Stimulated activated CD4-positive, alpha-beta T cell treated with anti-CD3 and anti-CD28 coated beads, TNF-alpha, amount 100 ng/mL, for 4 hours (primary cell): ENCODE measurements at regions not wholly inside any gene's neighbourhood (a gene's known extent, or its start where the extent isn't known, plus 50 kb on each side); places are given as distances from the start of the nearest gene placed in this dataset.
"Not testable (repeated sequence)": the region's sequence is repeated elsewhere in the genome, so short reads cannot be mapped to it uniquely, and the experiment has no call there.

Experiments
- DNase-seq, 3 experiments: peaks; one replicate each; pipeline ENCODE4 v3.0.0-alpha.2; 2020; ENCODE audit warnings: low read depth in 3 of 3

DNA sequence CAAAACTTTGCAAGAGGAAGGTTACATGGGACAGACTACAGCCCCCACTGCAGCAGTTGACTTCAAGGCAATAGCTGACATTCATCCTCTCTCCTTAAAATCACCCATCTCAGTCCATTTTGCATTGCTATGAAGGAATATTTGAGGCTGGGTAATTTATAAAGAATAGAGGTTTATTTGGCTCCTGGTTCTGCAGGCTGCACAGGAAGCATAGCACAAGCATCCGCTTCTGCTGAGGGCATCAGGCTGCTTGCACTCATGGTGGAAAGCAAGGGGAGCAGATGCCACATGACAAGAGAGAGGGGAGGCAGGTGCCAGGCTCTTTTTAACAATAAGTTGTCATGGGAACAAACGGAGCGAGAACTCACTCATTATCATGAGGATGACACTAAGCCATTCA lies 646.0 kb downstream of the ZEB2 start:
- no peak for DNase-seq

DNA sequence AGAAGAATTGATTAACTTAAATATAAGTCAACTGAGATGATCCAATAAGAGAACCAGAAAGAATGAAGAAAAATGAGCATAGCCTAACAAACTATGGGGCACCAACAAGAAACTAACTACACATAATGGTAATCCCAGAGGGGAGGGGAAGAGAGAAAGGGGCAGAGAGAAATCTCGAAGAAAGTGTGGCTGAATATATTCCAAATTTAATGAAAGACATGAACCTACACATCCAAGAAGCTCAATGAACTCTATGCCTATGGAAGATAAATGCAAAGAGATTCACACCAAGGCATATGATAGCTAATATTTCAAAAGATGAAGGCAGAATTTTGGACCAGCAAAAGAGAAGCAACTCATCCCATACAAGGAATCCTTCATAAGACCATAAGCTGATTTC lies 649.2 kb downstream of the ZEB2 start:
- no peak for DNase-seq

DNA sequence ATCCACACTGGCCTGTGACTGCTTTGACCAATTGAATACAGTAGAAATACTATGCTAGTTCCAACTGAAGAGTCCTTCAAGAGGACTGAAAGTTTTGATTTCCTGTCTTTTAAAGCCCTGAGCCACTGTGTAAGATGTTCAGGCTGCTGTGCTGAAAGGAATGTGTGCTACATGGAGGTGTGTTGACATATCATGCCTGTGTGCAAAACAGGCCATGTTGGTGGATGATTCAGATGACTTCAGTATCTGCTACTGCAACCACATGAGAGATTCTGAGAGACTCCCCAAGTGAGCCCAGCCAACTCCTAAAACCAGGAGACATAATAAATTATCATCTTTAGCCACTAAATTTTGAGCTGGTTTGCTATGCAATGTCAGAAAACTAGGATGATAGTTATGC lies 662.9 kb downstream of the ZEB2 start:
- no peak for DNase-seq

GRCh38 chr2:143852759-143853158 lies 667.2 kb downstream of the ZEB2 start:
- DNase-seq, result no peak

DNA sequence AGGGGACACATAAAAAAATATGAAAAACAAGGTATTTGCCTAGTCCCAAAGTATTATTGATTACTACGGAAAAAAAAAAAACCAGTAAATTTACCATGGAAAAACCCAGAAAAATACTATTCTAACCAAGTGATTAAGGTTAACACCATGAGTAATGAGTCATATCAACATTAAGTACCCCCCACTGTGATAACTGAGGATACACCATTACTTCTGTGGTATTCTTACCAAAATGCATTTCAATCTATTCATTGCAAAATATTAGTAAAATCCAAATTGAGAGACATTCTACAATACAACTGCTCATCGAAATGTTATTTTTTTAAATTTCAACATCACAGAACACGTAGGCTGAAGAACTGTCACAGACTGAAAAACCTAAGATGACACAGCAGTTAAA lies 669.8 kb downstream of the ZEB2 start:
- no peak for DNase-seq

DNA sequence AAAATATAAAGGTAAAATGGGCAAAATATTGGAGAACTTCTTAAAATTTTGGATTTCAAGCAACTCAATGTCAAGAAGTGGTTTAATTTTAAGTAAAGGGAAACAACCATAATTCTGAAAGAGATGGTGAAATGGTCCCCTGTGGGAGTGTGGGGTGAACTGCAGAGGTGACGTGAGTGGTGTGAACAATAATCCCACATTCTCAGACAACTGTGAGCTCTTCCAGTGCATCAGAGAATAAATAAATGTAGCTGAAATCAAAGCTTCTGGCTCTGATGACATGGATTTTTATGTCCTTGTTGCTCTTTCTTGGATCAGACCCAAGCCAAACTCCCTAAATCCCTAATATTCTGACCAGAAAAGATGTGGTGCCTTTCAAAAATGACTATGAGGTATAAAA lies 672.7 kb downstream of the ZEB2 start:
- no peak for DNase-seq

- no peak for DNase-seq
These were observed 674.9 kb downstream of the ZEB2 start for GRCh38 chr2:143844986-143845385.

GRCh38 chr2:143843686-143844085 lies 676.2 kb downstream of the ZEB2 start:
- no peak for DNase-seq

DNA sequence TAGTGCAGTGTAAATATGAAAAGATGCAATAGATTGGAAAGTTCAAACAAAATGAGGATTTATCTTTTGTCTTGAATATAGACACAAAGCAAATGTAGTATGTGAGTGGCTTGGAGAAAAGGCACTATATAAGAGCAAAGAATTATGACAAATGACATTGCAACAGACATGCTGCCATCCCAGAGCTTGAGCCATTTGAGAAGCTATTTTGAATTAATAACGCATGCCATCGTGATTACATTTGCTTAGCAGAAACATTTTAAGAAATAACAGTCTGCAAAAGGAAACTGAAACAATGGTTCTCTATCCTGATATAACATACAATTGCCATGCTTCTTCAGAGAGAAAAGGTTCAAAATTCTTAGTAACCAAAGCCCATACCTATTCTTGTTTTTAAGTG lies 677.1 kb downstream of the ZEB2 start:
- no peak for DNase-seq

GRCh38 chr2:143841935-143842334 lies 678.0 kb downstream of the ZEB2 start:
- DNase-seq, result no peak

- DNase-seq, result no peak
These were observed 679.3 kb downstream of the ZEB2 start for GRCh38 chr2:143840601-143841000.

DNA sequence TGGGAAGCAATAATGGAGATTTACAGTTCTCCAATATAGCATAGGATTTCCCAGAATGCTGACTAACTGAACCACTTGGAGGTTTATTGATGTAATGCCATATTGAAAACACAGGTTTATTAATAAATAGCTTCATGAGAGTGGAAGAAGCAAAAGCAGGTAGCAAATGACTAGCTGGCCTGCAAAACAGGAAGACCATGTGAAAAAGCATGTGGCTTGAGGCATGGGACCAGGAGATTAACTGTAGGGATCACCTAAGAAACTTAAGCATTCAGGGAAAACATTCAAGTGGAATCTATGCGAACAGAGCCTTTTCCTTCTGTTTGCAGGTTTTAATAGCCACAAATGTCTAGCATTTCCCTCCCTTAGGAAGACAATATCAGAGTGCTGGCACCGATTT lies 679.7 kb downstream of the ZEB2 start:
- DNase-seq, result no peak

DNA sequence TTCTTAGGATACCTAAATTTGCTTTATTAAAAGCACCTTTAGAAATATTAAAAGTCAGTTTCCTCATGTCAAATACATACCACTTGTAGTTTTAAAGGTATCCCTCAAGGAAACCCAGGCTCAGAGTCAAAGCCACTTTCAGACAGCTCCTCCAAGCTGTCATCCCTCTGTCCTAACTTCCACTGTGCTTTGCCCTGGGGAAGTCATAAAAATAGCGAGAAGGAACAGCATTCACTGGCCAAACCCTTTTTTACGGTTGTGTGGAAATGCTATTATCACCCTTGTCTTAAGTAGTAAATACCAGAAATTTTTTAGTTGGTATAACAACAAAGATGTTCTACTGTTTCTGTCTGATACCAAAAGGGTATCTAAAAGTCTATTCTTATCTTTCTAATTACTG lies 680.5 kb downstream of the ZEB2 start:
- DNase-seq, result no peak

DNA sequence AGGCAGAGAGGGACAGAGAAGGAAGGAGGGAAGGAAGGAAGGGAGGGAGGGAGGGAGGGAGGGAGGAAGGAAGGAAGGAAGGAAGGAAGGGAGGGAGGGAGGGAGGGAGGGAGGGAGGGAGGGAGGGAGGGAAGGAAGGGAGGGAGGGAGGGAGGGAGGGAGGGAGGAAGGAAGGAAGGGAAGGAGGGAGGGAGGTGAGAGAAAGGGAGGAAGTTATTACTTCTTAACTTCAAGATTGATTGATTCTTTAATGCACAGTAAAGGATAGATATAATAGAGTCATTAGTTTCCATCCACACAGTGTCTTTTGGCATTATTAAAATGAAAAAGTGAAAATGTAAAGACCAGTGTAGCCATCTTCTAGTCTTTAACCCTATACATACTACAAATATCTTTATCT lies 682.9 kb downstream of the ZEB2 start:
- not testable (repeated sequence) for DNase-seq

GRCh38 chr2:143835481-143835880 lies 684.4 kb downstream of the ZEB2 start:
- no peak for DNase-seq

- no peak for DNase-seq
These were observed 686.8 kb downstream of the ZEB2 start for GRCh38 chr2:143833015-143833660.

DNA sequence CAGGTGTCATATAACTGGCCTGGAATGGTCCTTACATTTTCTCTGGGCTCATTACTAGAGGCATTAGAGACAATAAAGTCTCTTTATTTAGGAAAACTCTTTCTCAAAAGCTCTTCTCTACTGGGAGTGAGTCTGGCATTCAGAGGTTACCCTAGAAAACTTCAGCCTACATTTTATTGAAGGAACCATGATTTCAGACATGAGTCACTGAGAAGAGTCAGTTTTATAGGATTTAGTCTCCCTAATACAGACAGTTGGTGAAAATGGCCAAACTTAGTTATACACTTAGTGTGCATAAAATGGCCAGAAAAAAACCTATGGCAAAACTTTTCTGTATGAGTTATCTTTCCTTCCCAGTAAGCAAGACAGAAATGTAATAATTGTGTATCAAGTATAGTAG lies 689.4 kb downstream of the ZEB2 start:
- no peak for DNase-seq

- DNase-seq, result no peak
These were observed 691.0 kb downstream of the ZEB2 start for GRCh38 chr2:143828763-143829537.

GRCh38 chr2:143824791-143825190 lies 695.1 kb downstream of the ZEB2 start:
- DNase-seq, result no peak

GRCh38 chr2:143823876-143824275 lies 694.7 kb downstream of the ARHGAP15 start:
- DNase-seq, result no peak

DNA sequence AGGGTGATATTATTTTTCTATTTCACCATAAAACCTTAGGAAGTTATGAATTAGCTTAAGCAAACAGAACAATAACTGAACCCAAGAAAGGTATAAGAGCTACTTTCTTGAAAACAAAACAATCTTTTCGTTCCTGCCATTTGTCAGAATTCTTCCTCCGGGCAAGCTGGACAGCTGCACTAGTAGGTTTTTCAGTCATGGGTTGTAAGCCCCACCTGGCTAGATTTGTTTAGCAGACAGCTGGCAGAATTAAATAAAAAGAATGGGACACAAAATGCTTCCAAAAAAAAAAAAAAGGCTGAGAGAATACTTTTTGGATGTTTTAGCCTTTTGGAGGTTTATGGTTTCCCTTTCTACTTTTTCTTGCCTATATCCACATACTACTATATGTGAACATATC lies 694.1 kb downstream of the ARHGAP15 start:
- no peak for DNase-seq

GRCh38 chr2:143822736-143823135 lies 693.5 kb downstream of the ARHGAP15 start:
- no peak for DNase-seq

DNA sequence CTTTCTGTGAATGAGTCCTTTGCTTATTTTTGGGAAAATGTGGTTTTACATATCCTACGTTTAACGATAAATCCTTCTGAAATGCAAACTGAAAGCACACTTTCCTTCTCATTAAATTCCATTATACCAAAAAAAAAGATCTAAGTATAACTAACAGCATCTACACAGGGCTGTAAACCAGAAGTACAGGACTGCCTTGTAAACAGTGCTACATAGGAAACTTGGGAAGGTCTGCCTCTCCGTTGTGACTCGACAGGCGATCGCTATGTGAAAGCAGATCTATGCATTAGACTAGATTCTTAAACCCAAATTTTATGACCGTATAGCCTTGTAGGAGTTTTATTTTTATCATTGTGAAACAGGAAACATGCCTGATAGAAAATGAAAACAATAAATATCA lies 690.5 kb downstream of the ARHGAP15 start:
- DNase-seq, result no peak
